SW 1271 (cell line): ENCODE measurements at regions not wholly inside any gene's neighbourhood (a gene's known extent, or its start where the extent isn't known, plus 50 kb on each side); places are given as distances from the start of the nearest gene placed in this dataset.
"Not testable (repeated sequence)": the region's sequence is repeated elsewhere in the genome, so short reads cannot be mapped to it uniquely, and the experiment has no call there.

Experiments used
- DNase-seq, 2 experiments: peaks; one replicate each; lab custom pipeline; 2025; lab: John Stamatoyannopoulos, UW

DNA sequence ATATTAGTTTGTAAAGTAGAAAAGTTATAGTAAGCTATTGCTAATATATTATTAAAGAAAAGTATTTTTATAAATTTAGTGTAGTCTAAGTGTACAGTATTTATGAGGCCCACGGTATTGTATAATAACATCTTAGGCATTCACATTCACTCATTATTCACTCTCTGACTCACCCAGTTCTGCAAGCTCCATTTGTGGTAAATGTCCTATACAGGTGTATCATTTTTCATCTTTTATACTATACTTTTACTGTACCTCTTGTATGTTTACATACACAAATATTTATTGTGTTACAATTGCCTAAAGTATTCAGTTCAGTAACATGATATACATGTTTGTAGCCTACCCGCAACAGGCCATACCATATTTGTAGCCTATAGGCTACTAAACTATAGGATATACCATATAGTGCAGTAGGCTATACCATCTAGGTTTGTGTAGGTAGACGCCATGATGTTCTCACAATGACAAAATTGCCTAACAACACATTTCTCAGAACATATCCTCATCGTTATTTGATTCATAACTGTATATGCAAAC, 246.8 kb upstream of the ALCAM start:
- no peak for DNase-seq

DNA sequence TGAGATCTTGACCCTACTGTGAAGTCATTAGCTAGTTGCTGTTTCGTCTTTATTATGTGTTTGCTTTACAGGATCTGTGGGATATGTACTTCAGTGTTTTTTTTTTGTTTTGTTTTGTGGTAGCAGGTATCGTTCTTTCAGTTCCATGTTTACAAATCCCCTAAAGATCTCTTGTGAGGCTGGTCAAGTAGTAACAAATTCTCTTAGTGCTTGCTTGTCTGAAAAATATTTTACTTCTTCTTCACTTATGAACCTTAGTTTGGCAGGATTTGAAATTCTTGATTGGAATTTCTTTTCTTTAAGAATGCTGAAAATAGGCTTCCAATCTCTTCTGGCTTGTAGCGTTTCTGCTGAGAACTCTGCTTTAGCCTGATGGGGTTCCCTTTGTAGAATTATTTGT, 235.8 kb upstream of the ALCAM start:
- DNase-seq, result no peak

DNA sequence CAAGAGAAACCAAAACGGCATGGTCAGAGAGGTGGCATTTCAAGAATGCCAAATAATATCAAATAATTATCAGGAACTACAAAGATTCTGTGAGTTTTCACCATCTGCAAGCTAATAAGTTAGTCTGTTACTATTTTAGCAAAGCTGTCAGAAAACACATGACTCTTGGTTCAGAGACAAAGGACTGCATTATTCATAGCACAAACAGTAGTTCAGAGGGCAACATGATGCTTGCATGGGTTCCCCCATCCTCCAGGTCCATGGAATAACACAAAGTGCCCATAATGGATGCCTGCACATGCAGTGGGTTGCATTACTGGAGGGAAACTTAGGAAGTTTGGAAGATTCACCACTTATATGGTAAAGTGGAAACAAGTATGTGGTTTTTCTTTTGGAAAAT, 228.8 kb upstream of the ALCAM start:
- no peak for DNase-seq

DNA sequence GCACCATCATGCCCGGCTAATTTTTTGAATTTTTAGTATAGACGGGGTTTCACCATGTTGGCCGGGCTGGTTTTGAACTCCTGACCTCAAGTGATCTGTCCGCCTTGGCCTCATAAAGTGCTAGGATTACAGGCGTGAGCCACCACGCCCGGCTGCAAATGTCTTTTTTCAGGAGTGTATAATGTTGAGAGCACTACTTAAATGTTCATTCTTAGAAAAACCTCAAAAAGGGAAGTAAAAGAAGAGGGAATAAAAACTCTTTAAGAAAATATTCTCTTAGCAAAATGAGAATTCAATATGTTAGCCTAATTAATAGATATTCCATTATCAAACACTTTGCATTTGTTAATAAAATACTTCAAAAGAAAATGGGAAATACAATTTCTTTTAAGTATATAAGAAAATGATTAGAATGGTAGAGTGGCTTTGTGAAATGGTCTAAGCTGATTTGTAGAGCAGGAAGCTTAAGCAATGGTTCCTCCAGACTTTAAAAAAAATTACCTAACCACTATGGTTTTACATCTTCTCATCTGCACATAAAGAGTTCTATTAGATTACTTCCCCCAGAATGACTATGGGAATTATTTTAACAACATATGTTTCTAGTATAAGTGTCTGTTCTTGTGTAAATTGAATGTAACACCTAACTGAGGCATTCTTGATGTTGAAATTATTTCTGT, 226.7 kb upstream of the ALCAM start:
- DNase-seq, result no peak

DNA sequence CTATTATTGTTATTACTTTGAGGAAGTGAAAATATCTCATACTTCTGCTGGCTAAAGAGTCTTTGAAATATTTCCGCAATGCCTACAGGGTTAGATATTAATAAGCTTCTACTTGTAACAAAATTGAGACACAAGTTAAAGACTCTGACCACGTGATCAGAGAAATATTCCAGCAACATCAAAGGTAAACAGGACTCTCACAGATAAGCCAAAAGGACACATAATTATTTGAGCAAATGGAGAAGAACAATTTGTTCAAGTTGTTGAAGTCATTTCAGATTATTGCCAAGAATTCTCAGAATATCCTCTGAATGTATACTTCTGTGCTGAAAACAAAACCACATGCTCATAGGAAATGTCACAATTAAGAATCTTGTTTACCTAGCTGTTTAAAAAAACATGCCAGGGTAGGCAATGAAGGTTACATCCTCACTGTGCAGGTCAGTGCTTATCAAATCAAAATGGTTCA, 225.8 kb upstream of the ALCAM start:
- DNase-seq, result no peak

DNA sequence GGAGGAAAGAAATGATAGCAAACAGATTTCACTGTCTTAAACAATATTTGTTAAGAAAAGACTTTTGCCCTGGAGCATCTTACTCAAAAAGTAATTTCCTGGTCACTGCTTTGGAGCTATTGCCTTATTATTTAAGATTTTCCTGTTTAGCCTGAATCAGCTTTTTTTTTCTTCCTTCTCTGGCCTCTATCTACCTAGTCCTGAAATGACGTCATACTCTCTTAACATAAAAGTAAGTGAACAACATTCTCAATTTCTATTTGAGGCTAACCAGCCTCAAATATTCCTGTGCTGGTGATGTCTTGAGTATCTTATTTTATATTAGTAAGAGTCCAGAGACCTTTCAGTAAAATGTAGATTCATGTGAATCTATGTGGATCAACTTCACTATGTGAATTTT, 221.9 kb upstream of the ALCAM start:
- no peak for DNase-seq

DNA sequence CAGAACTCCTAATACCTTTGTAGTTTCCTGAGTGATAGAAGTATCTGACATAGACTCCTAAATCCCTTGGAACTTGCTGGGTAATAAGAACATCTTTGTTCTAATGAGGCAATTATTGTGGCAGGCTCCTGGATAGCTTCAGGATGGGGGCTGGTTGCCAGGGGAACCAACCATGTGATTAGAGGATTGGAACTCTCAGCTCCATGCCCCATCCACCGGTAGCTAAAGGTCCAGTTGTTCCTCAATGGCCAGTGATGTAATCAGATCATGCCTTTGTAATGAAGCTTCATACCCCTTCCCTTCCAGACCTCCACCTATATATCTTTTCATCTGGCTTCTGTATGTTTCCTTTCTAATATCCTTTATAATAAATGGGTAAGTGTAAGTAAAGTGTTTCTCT, 221.2 kb upstream of the ALCAM start:
- no peak for DNase-seq

DNA sequence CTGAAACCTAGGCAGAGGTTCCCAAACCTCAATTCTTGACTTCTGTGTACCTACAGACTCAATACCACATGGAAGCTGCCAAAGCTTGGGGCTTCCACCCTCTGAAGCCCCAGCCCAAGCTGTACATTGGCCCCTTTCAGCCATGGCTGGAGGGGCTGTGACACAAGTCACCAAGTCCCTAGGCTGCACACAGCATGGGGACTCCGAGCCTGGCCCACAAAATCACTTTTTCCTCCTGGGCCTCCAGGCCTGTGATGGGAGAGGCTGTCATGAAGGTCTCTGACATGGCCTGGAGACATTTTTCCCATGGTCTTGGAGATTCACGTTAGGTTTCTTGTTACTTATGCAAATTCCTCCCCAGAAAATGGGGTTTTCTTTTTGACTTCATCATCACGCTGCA, 217.5 kb upstream of the ALCAM start:
- DNase-seq, result not testable (repeated sequence)

DNA sequence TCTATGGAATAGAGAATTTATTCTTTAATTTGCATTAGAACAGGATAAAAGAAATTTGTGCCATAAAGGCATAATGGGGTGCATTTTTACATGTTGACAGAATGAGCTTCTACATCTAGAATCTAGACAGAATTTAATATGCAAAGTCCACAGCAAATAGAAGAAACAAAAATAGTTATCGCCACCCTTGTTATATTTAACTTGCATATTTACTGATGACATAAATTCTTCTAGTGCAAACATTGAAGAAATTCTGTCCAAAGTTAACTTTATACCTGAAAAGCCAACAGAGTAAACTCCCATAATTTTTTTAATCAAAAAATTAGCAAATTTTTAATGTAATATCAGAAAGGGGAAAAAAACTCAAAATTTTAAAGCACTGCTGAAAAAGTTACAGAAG, 213.7 kb upstream of the ALCAM start:
- no peak for DNase-seq

DNA sequence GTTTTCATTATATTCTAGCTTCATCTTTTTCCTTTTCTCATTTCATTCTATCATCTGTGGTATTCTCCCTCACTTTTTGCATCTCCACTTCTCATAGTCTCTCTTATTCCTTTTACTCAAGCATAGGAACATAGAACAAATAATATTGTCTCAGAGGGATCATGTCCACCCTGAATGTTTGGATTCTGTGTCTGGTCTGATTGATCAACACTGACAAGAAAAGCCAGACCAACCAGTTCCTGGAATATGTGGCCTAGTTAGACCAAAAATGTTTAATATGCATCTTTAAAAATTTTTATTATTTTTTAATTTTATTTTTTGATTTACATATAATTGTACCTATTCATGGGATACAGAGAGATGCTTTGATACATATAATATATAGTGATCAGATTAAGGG, 212.0 kb upstream of the ALCAM start:
- no peak for DNase-seq

DNA sequence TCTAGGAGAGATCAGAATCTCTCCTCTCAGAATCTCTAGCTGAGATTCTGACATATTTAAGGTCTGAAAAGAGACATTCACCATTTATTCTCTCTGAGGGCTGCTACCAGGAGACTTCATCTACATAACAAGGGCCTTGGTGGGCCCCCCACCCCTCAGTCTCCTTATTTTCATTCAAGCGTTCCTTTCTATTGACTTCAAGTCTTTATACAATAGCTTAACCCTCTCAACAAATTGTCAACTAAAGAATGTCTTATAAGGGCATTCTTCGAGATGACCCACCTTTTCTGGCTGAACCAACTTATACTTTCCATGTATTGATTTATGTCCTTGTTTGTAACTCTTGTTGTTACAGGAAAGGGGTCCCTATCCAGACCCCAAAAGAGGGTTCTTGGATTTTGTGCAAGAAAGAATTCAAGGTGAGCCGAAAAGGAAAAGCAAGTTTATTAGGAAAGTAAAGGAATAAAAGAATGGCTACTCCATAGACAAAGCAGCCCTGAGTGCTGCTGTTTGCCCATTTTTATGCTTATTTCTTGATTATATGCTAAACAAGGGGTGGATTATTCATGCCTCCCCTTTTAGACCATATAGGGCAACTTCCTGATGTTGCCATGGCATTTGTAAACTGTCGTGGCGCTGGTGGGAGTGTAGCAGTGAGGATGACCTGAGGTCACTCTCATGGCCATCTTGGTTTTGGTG, 209.5 kb upstream of the ALCAM start:
- DNase-seq, result no peak

DNA sequence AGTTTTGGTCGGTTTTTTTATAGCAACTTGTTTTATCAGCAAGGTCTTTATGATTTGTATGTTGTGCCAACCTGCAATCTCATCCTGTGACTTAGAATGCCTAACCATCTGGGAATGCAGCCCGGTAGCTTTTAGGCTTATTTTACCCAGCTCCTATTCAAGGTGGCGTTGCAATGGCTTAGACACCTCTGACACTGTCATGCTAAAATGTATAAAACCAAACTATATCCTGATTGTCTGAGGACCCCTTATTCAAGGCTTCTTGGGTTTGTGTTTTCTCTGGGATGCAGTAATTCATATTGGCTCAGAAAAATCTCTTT, 209.0 kb upstream of the ALCAM start:
- no peak for DNase-seq

DNA sequence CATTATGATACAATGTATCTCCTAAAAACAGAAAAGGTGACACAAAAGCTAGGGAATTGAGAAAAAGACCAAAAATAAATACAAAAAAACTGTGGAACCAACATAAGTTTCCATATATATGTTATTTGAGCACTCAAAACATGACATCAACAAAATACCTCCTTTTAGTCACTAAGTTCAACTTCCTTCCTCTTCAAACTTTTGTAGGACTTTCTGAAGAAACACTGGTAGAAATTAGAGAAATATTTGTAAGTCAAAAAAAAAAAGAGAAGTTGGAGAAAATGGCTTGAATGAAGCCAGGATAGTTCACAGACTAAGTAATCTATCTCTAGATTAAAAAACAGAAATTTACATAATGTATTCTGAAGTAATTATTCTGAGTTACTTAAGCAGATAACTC, 208.4 kb upstream of the ALCAM start:
- DNase-seq, result no peak

DNA sequence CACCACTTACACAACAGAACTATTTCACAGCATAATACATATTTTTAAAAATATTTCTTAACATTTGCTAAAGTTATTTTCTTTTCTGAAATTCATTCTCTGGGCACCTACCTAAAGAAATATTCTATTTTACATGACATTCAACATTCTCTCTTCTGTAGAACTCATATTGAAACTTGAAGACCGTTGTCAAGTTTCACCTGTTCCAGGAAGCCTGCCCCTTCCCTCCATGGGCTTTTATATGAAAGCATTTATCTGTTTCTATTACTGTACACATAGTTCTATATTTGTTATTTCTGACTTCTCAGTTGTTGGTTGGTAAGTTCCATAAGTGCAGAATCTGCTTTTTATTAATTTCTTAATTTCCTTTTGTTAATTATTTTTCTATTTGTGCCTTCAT, 204.3 kb upstream of the ALCAM start:
- DNase-seq, result no peak

DNA sequence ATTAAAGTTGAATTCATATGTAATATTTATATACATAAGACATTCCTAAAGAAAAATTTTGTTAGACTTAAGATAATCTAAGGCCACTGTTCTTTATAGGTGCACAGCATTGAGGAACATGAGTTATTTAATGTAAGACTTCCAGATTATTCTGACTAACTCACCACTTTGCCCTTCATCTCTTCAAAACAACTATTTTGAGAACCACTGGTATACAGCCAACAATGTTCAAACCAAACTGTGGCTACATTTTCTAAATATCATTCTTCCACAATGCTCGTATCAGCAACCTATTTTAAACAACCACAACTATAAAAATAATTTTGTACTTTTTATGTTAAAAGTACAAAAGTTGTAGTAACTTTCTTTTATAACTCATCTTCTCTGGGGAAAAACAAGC, 199.8 kb upstream of the ALCAM start:
- no peak for DNase-seq

DNA sequence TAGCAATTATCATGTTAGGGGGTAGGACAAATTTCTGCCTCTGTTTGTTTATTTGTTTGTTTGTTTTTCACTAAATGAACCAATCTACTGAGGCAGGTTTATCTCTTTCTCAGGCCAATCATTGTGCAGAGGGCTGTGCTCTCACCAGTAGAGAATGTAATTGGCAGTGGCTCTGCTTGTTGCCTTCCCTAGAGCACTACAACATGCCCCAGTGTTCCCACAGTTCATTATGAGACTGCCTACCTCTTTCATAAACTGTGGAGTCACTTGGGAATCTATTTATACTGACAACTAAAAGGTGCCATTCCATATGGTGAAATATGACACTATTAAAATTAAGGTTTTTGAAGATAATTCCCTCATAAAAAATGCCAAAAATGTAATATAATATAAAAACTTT, 196.3 kb upstream of the ALCAM start:
- DNase-seq, result no peak

DNA sequence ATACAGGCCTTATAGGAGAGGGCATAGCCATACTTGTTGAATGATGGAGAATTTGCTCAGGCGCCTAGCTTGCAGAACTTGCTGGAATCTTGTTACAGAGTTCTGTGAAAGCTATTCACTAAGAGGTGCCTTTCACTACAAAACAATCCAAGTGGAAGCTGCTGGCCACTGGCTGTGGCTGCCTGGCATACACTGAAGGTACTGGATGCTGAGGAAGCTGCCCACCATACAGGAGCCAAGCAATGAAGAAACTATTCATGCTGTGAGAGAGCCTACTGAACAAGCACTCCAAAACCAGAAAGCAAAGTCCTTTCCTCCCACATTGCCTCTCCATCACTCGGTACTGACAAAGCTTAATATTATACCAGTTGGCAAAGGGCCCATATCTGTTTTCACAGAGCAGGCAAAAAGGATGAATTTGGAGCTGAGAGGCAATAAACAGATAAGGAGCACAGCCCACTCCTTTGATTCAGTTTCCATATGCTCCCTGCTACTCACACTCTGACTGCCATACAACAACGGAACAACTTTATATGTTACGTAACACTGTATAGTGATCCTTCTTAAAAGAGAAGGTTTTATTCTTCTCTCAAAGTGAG, 192.6 kb upstream of the ALCAM start:
- no peak for DNase-seq

DNA sequence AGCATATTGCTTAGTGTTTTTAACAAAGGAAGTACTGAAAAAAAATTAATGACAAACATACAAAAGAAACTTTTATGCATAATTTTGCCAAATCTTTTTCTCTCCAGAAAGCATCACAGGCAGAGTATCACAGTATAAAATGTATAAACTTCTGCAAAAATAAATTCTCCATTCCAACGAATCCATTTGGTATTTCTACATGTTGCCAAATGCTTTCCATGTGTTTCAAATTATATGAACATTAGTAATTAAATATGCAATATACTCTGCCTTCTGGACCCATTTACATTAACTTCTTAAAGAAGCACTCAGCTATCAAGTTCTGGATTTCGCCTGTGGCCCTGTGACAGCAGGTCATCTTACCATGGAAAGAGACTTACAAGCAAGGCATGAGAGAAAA, 189.1 kb upstream of the ALCAM start:
- no peak for DNase-seq

DNA sequence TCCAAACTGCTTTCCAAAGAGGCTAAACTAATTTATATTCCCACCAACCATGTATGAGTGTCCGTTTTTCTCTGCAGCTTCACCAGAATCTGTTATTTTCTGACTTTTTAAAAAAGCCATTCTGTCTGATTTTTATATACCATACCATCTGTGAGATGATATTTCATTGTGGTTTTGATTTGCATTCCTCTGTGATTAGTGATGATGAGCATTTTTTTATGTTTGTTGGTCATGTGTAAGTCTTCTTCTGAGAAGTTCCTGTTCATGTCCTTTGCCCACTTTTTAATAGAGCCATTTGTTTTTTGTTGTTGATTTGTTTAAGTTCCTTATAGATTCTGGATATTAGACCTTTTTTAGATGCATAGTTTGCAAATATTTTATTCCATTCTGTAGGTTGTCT, 179.4 kb upstream of the ALCAM start:
- no peak for DNase-seq

DNA sequence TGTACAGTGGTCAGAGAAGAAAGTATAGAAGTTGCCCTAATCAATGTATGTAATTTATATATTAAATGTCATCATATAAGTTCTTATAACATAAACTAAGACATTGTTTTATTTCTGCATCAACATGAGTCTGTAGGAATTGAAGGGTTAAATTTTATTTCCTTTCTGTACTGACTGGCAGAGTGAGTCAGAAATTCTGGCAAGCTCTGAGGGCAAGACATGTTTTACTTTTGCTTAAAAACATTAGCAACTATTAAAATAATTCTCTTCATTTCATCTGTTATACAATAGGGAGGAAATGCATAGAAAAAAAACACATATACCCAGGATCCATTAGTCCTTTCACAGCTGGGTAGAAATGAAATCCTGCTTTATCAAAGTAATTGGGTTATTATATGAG, 171.4 kb upstream of the ALCAM start:
- DNase-seq, result no peak

DNA sequence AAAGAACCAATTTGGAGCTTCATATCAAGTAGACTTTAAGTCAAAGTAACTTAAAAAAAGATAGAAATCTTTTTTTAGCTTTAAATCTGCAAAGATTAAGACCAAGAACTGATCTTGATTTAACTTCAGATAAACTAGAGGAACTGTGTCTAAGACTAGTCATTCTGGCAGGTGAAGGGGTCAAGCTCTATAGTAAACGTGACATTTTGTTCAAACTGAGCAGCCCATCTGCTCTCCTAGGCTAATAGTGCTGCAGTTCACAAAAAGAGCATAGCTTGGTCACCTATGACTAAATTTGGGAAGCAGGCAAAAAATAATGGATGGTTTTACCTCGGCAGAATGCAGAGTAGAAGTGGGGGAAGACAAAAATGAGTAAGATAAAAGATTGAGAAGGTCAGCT, 168.8 kb upstream of the ALCAM start:
- DNase-seq, result no peak

DNA sequence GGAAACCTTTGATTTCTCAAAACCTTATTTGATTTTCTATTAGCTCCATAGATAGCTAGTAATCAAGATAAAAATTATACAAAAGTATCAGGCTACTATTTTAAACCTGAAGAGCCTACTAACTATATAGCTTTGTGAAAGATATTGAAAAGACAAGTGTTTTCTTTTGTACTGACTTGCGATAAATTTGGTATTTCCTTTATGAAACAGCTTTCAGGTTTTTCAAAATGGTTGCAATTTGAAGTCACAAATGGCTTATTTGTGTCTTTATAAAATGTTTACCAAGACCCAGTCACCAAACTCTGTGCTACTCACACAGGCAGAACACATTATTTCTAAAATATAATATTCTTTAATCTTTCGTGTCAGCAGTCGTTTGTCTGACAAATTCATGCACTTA, 167.5 kb upstream of the ALCAM start:
- no peak for DNase-seq

DNA sequence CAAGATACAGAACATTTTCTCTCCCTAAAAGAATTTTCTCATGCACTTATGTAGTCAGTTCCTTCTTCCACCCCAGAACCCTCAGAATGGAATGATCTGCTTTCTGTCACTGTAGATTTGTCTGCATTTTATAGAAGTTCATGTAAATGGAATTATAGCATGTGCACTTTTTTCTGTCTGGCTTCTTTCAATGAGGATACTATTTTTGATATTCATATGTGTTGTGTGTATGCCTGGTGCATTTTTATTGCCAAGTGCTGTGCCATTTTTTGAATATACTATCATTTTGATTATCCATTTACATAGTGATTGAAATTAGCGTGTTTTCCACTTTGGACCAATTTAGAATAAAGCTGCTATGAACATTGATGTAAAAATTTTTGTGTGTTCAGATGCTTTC, 156.6 kb upstream of the ALCAM start:
- no peak for DNase-seq

DNA sequence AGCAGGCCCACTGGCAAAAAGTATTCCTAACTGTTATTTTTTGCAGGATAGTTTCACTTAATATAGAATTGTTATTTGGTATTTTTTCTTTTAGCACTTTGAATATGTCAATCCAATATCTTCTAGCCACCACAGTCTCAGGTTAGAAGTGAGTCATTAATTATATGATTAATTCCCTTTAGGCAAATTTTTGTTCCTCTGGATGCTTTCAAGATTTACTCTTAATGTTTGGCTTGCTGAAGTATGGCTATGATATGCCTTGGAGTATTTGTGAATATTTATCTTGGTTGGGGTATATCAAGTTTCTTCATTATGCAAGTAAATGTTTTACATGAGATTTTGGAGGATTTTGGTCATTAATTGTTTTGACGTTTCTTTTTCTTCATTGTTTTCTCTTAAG, 152.1 kb upstream of the ALCAM start:
- no peak for DNase-seq
